M059J (cell line): ENCODE measurements at regions not wholly inside any gene's neighbourhood (a gene's known extent, or its start where the extent isn't known, plus 50 kb on each side); places are given as distances from the start of the nearest gene placed in this dataset.

Source experiments
- DNase-seq: peaks from one replicate; pipeline ENCODE4 v3.0.0-alpha.2; 2012; ENCODE audit warnings: low read depth

- no peak for DNase-seq
Measured at GRCh38 chr17:62882284-62882683, 74.2 kb upstream of the MARCHF10 start.

- DNase-seq: no peak
Measured at GRCh38 chr17:62880120-62880519, 72.0 kb upstream of the MARCHF10 start.

- DNase-seq: no peak
Measured at GRCh38 chr17:62876673-62877405, 68.7 kb upstream of the MARCHF10 start.

DNA sequence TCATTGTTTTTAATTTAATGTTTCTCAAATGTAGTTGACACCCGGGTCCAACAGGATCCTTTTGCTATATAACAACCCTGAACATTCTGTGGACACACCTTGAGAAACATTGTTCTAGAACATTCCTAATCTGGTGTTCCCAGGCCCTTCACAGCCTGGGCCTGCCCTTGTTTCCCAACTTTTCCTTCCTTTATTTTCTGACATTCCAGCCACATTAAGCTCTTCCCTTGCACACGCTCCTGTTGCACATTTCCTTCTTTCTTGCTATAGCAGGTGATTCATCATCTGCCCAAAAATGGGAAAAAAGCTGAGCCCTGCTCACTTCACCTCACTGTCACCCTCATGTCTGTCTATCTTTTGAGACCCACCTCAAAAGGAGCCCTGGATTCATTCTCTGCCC lies 67.9 kb upstream of the MARCHF10 start:
- no peak for DNase-seq

DNA sequence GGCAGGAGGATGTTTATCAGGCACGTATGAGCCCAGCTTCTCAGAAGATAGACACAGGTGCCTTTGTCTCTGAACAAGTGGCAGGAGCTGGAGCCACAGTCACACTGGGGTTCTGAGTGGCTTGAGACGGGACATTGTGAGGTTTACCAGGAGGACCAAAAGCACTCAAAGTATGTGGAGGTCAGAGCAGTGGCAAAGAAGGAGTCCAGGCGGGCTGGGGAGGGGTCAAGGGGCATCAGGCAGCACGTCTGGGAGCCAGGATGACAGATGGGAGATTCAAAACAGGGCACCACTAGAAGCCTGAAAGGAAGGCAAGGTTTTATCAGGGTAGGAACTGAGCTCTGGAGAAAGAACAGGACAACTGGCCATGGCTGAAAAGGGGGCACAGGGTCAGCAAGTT lies 67.2 kb upstream of the MARCHF10 start:
- no peak for DNase-seq

GRCh38 chr17:62871291-62871690 lies 63.2 kb upstream of the MARCHF10 start:
- DNase-seq: no peak

- no peak for DNase-seq
Measured at GRCh38 chr17:62870552-62870971, 62.4 kb upstream of the MARCHF10 start.

GRCh38 chr17:62870030-62870541 lies 62.0 kb upstream of the MARCHF10 start:
- peak; percentile 45 for DNase-seq

GRCh38 chr17:62868723-62869122 lies 60.6 kb upstream of the MARCHF10 start:
- no peak for DNase-seq

DNA sequence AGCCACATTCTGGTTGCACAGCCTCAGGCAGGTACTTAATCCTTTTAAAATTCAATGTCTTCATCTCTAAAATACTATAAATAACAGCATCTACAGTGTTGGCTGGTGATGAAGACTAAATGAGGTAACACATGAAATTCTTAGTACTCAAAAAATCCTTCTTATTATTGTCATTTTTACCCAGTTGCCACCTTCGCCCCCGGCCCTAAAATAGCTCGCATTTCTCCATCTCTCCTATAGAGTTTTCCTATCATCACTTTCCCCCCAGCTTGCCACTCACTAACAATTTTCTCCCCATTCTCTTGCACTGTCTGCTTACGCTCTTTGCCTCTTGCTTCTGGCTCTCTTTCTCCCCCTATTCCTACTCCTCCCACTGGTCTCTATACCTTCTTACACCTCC lies 59.9 kb upstream of the MARCHF10 start:
- no peak for DNase-seq

- no peak for DNase-seq
Measured at GRCh38 chr17:62867303-62867702, 59.2 kb upstream of the MARCHF10 start.

DNA sequence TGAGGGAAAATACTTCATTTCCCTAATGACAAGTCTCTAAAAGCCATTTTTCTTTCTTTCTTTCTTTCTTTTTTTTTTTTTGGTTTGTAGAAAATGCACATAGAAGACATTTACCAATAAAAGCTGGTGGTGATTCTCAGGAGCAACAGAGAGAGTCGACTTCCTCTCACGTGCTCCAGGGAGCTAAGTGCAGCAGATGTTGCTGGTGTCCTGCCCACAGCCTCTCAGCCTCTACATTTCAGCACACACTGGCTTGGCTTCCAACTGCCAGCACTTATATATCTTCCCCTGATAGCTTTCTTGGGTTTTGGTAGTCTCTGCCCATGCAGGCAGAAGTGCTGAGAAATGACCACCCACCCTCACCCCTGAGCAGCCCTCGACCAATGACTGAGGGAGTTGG lies 58.4 kb upstream of the MARCHF10 start:
- DNase-seq: no peak

GRCh38 chr17:62865586-62865985 lies 57.5 kb upstream of the MARCHF10 start:
- DNase-seq: no peak

DNA sequence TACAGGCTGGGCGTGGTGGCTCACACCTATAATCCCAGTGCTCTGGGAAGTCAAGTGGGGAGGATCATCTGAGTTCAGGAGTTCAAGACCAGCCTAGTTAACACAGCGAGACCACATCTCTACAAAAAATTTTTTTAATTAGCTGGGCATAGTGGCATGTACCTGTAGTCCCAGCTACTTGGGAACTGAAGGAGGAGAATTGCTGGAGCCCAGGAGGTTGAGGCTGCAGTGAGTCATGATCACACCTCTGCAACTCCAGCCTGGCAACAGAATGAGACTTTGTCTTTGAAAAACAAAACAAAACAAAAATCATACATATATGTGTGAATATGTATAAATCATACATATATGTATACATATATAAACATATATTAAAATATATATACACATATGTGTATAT lies 54.1 kb upstream of the MARCHF10 start:
- peak; percentile 29 for DNase-seq

DNA sequence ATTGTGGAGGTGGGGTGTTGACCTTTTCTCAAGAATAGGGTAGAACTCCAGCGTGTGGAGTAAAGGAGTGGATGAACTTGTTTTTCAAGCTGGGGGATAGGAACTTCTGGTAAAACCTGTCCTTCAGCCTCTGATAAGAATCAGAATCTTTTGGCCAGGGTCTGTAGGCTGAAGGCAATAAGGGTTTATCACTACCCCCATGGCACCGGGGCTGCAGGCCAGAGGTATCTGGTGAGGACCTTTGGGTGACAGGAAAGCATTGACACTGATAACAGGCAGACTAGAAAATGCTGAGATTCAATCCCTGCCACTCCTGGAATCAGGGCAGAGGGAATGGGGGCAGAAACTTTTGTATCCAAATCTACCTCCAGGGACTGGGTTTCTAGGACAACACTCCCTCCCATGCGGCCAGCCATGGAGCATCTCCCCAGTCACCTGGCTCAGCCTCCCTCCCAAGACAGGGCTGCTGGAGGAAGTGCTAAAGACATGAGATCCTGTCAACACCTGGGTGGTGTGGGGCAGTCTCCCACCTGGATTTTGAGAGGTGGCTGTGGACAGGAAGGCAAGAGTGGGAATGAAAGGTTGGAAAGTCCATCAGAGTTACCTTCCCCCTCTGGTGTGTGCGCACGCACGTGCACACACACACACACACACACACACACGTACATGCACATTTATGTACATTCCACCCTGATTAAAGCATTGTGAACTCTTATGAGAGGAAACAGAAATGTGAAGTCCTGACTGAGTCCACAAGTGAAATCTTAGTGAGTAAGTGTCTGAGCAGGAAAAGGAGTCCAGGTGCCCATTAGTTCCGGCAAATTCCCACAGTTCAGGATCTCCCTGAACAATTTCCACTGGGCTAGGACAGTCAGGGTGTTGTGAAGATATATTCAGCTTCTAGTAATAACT lies 53.1 kb upstream of the MARCHF10 start:
- DNase-seq: no peak

DNA sequence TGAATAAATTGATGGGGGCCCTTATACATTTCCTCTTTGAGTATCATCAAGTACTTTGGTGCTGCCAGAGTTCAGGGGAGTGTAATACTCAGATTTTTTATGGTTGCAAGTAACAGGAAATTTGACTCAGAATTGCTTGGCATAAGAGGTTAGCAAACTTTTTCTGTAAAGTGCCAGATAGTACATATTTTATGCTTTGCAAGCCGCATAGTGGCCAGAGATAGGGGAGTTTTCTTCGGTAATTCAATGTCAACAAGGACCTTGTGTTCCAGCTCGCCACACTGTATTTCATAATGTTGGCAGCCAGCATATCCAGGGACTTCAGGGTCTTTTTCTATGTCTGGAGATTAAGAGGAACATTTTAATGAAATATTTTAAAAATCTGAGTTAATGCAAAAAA lies 51.0 kb upstream of the MARCHF10 start:
- DNase-seq: no peak
